ENCODE measurements at regions not wholly inside any gene's neighbourhood (a gene's known extent, or its start where the extent isn't known, plus 50 kb on each side); places are given as distances from the start of the nearest gene placed in this dataset.

- TF ChIP-seq CTCF (IDR thresholded peaks at IDR 0.05) (no peak), EZH2 (IDR thresholded peaks at IDR 0.05; ENCODE audit: borderline replicate concordance, insufficient read depth, low read depth, low read length, poor library complexity, severe bottlenecking) (no peak)
Measured at GRCh38 chr15:58331560-58331912, 100.3 kb upstream of the LIPC start.

All from B cell (primary cell).